ENCODE measurements at regions not wholly inside any gene's neighbourhood (a gene's known extent, or its start where the extent isn't known, plus 50 kb on each side); places are given as distances from the start of the nearest gene placed in this dataset.
"Not testable (repeated sequence)": the region's sequence is repeated elsewhere in the genome, so short reads cannot be mapped to it uniquely, and the experiment has no call there.

GRCh38 chr6:51182827-51183226 is 364.2 kb downstream of the TFAP2B start:
- Histone ChIP-seq H3K27ac (no peak overlapping the region), H3K4me3 (no peak overlapping the region), H3K9me3 (no peaks in the 10 kb centered on the region), H3K27me3 (no peaks in the 10 kb centered on the region), H3K4me1 (no peaks in the 10 kb centered on the region), H3K36me3 (no peaks in the 10 kb centered on the region)
- peak in 1 of 2 donors; percentile 1 for DNase-seq
- WGBS, 5 donors = 21 to 44% (median 34%) methylated on average over 3 of the region's 3 CpGs
- no peak for TF ChIP-seq CTCF (IDR thresholded peaks at IDR 0.05)
- TF ChIP-seq EP300 (IDR thresholded peaks at IDR 0.05) = no peak
- no peak for TF ChIP-seq POLR2A (IDR thresholded peaks at IDR 0.05)
- no peak for TF ChIP-seq POLR2AphosphoS5 (IDR thresholded peaks at IDR 0.05)
- intact Hi-C loops (cut with DNase I; ENCODE audit: low total_unique reads) = no loop called here

GRCh38 chr6:51184046-51184445 is 365.4 kb downstream of the TFAP2B start:
- Histone ChIP-seq H3K4me3 (no peak overlapping the region), H3K4me1 (no peaks in the 10 kb centered on the region), H3K9me3 (no peaks in the 10 kb centered on the region), H3K36me3 (no peaks in the 10 kb centered on the region), H3K27me3 (no peaks in the 10 kb centered on the region), H3K27ac (no peak overlapping the region)
- WGBS, 5 donors = 86 to 97% (median 92%) methylated on average over 1 of the region's 1 CpG
- intact Hi-C loops (cut with DNase I; ENCODE audit: low total_unique reads) = no loop called here
- no peak for DNase-seq
- TF ChIP-seq POLR2A (IDR thresholded peaks at IDR 0.05) (no peak), POLR2AphosphoS5 (IDR thresholded peaks at IDR 0.05) (no peak), EP300 (IDR thresholded peaks at IDR 0.05) (no peak), CTCF (IDR thresholded peaks at IDR 0.05) (no peak)

GRCh38 chr6:51193163-51193562 is 374.5 kb downstream of the TFAP2B start:
- H3K36me3 ChIP-seq; H3K4me1 ChIP-seq; H3K4me3 ChIP-seq; H3K9me3 ChIP-seq; H3K27me3 ChIP-seq; H3K27ac ChIP-seq; intact Hi-C loops (cut with DNase I; ENCODE audit: low total_unique reads): not testable (repeated sequence)
- DNase-seq = peak in 1 of 2 donors; percentile 25
- 50 to 82% (median 68%) methylated on average over 4 to 7 of the region's 7 CpGs for whole genome bisulfite sequencing, 5 donors

- Histone ChIP-seq H3K9me3 (no peaks in the 10 kb centered on the region), H3K4me1 (no peaks in the 10 kb centered on the region), H3K27ac (no peak overlapping the region), H3K36me3 (no peaks in the 10 kb centered on the region), H3K4me3 (no peak overlapping the region), H3K27me3 (no peaks in the 10 kb centered on the region)
- 47 to 77% (median 71%) methylated on average over 2 of the region's 2 CpGs for WGBS, 5 donors
- TF ChIP-seq POLR2AphosphoS5 (IDR thresholded peaks at IDR 0.05) (no peak), EP300 (IDR thresholded peaks at IDR 0.05) (no peak), POLR2A (IDR thresholded peaks at IDR 0.05) (no peak), CTCF (IDR thresholded peaks at IDR 0.05) (no peak)
- DNase-seq = no peak
- intact Hi-C loops (cut with DNase I; ENCODE audit: low total_unique reads) = no loop called here
Observed at GRCh38 chr6:51199105-51199552, 380.5 kb downstream of the TFAP2B start.

- H3K9me3 ChIP-seq = no peaks in the 10 kb centered on the region
- TF ChIP-seq POLR2A (IDR thresholded peaks at IDR 0.05) = no peak
- no peak for TF ChIP-seq CTCF (IDR thresholded peaks at IDR 0.05)
- no peak for TF ChIP-seq POLR2AphosphoS5 (IDR thresholded peaks at IDR 0.05)
- no peak for TF ChIP-seq EP300 (IDR thresholded peaks at IDR 0.05)
- no peak for DNase-seq
- intact Hi-C loops (cut with DNase I; ENCODE audit: low total_unique reads) = no loop called here
- no peak overlapping the region for H3K4me3 ChIP-seq
- no peak overlapping the region for H3K27ac ChIP-seq
- no peaks in the 10 kb centered on the region for H3K36me3 ChIP-seq
- 59 to 67% (median 63%) methylated on average over 5 of the region's 5 CpGs for WGBS, 5 donors
- H3K4me1 ChIP-seq = no peaks in the 10 kb centered on the region
- H3K27me3 ChIP-seq = no peaks in the 10 kb centered on the region
Observed at GRCh38 chr6:51199733-51200260, 381.1 kb downstream of the TFAP2B start.

Measured in stomach (tissue), 8 donors.